ENCODE measurements at regions not wholly inside any gene's neighbourhood (a gene's known extent, or its start where the extent isn't known, plus 50 kb on each side); places are given as distances from the start of the nearest gene placed in this dataset.

DNA sequence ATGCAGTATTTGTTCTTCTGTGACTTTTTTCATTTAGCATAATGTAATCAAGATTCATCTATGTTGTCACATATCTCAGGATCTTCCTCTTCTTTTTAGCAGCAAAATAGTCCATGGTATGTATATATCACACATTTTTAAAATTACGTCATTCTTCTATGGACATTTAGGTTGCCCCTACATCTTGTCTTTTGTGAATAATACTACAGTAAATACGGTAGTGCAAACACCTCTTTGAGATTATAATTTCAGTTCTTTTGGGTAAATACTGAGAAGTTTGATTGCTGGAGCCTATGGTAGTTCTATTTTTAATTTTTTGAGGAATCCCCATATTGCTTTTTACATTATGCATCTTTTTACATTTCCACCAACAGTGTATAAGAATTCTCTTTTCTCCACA is 1174.9 kb downstream of the NSUN3 start:
- TF ChIP-seq CTCF (IDR thresholded peaks at IDR 0.05) = no peak
- no peak for TF ChIP-seq POLR2A (IDR thresholded peaks at IDR 0.05)
